WI38 (cell line): ENCODE measurements at regions not wholly inside any gene's neighbourhood (a gene's known extent, or its start where the extent isn't known, plus 50 kb on each side); places are given as distances from the start of the nearest gene placed in this dataset.

ENCODE experiments used
- H3K4me3 ChIP-seq: 2 replicates; pipeline ENCODE4 v1.5.1; 2011; ENCODE audit warnings: low read depth, mild to moderate bottlenecking, control low read depth, low read length
- CTCF ChIP-seq: IDR thresholded peaks from 2 replicates; pipeline ENCODE4 v1.5.1; 2012; ENCODE audit warnings: low read depth, mild to moderate bottlenecking, control low read depth, low read length

- H3K4me3 ChIP-seq, result no peak overlapping the region
- no peak for TF ChIP-seq CTCF
Observed at GRCh38 chr5:96051401-96051830, 89.8 kb upstream of the ELL2 start.

- no peak for TF ChIP-seq CTCF
- no peak overlapping the region for H3K4me3 ChIP-seq
Observed at GRCh38 chr5:96050273-96050880, 88.7 kb upstream of the ELL2 start.

- H3K4me3 ChIP-seq, result no peak overlapping the region
- no peak for TF ChIP-seq CTCF
Observed at GRCh38 chr5:96049398-96050272, 88.0 kb upstream of the ELL2 start.

GRCh38 chr5:96048763-96049162 lies 87.1 kb upstream of the ELL2 start:
- TF ChIP-seq CTCF, result no peak
- no peak overlapping the region for H3K4me3 ChIP-seq

- no peak overlapping the region for H3K4me3 ChIP-seq
- TF ChIP-seq CTCF, result no peak
Observed at GRCh38 chr5:96045888-96046287, 84.2 kb upstream of the ELL2 start.

GRCh38 chr5:96043446-96043845 lies 81.8 kb upstream of the ELL2 start:
- no peak for TF ChIP-seq CTCF
- no peak overlapping the region for H3K4me3 ChIP-seq

- H3K4me3 ChIP-seq, result no peak overlapping the region
- TF ChIP-seq CTCF, result no peak
Observed at GRCh38 chr5:96037128-96037527, 75.5 kb upstream of the ELL2 start.
